Smooth muscle cell (in vitro differentiated cells): ENCODE measurements at regions not wholly inside any gene's neighbourhood (a gene's known extent, or its start where the extent isn't known, plus 50 kb on each side); places are given as distances from the start of the nearest gene placed in this dataset.

Experiments used
- DNase-seq: peaks from one replicate; lab custom pipeline; 2025; ENCODE audit not compliant: unreplicated experiment; lab: John Stamatoyannopoulos, UW
- H2AFZ ChIP-seq: fragments of 200-600 bp; sonication (generic); 2 replicates; pipeline ENCODE4 v1.6.0; 2016; ENCODE audit warnings: antibody characterized with exemption, low read depth, mild to moderate bottlenecking
- H3F3A ChIP-seq: fragments of 200-600 bp; sonication (generic); 2 replicates; pipeline ENCODE4 v1.6.0; 2017; ENCODE audit warnings: antibody characterized with exemption, low read depth
- H3K27ac ChIP-seq: fragments of 200-600 bp; sonication (generic); 2 replicates; pipeline ENCODE4 v1.5.1; 2016; ENCODE audit warnings: low read depth, mild to moderate bottlenecking
- H3K27me3 ChIP-seq: fragments of 200-600 bp; sonication (generic); 2 replicates; pipeline ENCODE4 v1.6.1; 2016; ENCODE audit warnings: low read depth, mild to moderate bottlenecking
- H3K36me3 ChIP-seq: fragments of 200-600 bp; sonication (generic); 2 replicates; pipeline ENCODE4 v1.5.1; 2016; ENCODE audit warnings: low read depth
- H3K4me1 ChIP-seq: fragments of 200-600 bp; sonication (generic); 2 replicates; pipeline ENCODE4 v1.5.1; 2016; ENCODE audit warnings: low read depth
- H3K4me2 ChIP-seq: fragments of 200-600 bp; sonication (generic); 2 replicates; pipeline ENCODE4 v1.6.0; 2016; ENCODE audit warnings: mild to moderate bottlenecking
- H3K4me3 ChIP-seq: fragments of 200-600 bp; sonication (generic); 2 replicates; pipeline ENCODE4 v1.5.1; 2016; ENCODE audit warnings: mild to moderate bottlenecking
- H3K79me2 ChIP-seq: fragments of 200-600 bp; sonication (generic); 2 replicates; pipeline ENCODE4 v1.6.0; 2016; ENCODE audit warnings: low read depth, mild to moderate bottlenecking
- H3K9ac ChIP-seq: fragments of 200-600 bp; sonication (generic); 2 replicates; pipeline ENCODE4 v1.6.0; 2016; ENCODE audit warnings: low read depth
- H3K9me3 ChIP-seq: fragments of 200-600 bp; sonication (generic); replicated peaks from 2 replicates; pipeline ENCODE4 v1.5.1; 2016; ENCODE audit warnings: low read depth
- H4K20me1 ChIP-seq: fragments of 200-600 bp; sonication (generic); 2 replicates; pipeline ENCODE4 v1.6.0; 2016; ENCODE audit warnings: low read depth
- WGBS: methylation state at CpG from one replicate; pipeline ENCODE4 v1.1.7; 2016; ENCODE audit warnings: low lambda C conversion rate; 5-methylcytosine and 5-hydroxymethylcytosine counted together
- TF ChIP-seq, protein P1 (sequence below): fragments of 200-600 bp; sonication (generic); IDR thresholded peaks from 2 replicates; pipeline ENCODE4 v1.5.1; 2017; ENCODE audit warnings: borderline replicate concordance, mild to moderate bottlenecking, antibody characterized with exemption; ENCODE audit not compliant: insufficient read depth, poor library complexity, severe bottlenecking

DNA sequence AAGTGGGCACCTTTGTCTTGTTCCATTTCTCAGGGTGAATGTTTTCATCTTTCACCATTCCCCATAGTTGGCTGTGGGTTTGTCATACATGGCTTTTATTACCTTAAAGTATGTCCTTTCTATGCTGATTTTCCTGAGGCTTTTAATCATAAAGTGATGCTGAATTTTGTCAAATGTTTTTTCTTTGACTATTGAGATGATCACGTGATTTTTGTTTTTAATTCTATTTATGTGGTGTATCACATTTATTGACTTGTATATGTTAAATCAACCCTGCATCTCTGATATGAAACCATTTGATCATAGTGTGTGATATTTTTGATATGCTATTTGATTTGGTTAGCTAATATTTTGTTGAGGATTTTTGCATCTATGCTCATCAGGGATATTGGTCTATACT lies 216.4 kb upstream of the FAT3 start:
- no peak overlapping the region for H3K9ac ChIP-seq
- TF ChIP-seq, protein P1, sequence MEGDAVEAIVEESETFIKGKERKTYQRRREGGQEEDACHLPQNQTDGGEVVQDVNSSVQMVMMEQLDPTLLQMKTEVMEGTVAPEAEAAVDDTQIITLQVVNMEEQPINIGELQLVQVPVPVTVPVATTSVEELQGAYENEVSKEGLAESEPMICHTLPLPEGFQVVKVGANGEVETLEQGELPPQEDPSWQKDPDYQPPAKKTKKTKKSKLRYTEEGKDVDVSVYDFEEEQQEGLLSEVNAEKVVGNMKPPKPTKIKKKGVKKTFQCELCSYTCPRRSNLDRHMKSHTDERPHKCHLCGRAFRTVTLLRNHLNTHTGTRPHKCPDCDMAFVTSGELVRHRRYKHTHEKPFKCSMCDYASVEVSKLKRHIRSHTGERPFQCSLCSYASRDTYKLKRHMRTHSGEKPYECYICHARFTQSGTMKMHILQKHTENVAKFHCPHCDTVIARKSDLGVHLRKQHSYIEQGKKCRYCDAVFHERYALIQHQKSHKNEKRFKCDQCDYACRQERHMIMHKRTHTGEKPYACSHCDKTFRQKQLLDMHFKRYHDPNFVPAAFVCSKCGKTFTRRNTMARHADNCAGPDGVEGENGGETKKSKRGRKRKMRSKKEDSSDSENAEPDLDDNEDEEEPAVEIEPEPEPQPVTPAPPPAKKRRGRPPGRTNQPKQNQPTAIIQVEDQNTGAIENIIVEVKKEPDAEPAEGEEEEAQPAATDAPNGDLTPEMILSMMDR = no peak
- no peak for DNase-seq
- H3K4me2 ChIP-seq = no peak overlapping the region
- H3K27ac ChIP-seq = no peak overlapping the region
- H2AFZ ChIP-seq = no peak overlapping the region
- no peaks in the 10 kb centered on the region for H3K79me2 ChIP-seq
- no peaks in the 10 kb centered on the region for H3K36me3 ChIP-seq
- 85% methylated on average over 1 of the region's 1 CpG for WGBS
- no peak overlapping the region for H3K4me3 ChIP-seq
- H3K9me3 ChIP-seq = no peaks in the 10 kb centered on the region
- H3K4me1 ChIP-seq = no peaks in the 10 kb centered on the region
- no peaks in the 10 kb centered on the region for H4K20me1 ChIP-seq
- no peaks in the 10 kb centered on the region for H3F3A ChIP-seq
- no peaks in the 10 kb centered on the region for H3K27me3 ChIP-seq

DNA sequence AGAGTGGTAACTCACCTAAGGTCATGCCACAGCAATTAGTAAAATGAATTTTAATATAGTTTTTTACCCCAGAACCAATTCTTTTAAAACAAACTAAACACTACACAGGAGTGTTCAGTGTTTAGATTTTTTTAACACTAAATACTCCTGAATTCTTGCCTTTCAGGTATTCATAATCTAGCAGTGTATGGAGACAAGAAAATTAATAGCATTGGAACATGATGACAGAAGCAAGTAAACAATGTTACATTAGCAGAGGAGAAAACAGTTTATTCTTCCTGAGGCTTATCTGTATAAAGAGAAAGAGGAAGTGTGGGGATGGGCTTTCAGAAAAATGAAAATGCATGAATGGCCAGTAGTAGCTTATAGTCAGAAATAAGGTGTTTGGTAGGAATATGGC lies 222.1 kb upstream of the FAT3 start:
- no peak overlapping the region for H3K4me2 ChIP-seq
- no peak overlapping the region for H3K27ac ChIP-seq
- no peaks in the 10 kb centered on the region for H3F3A ChIP-seq
- H3K79me2 ChIP-seq = no peaks in the 10 kb centered on the region
- H3K27me3 ChIP-seq = no peaks in the 10 kb centered on the region
- no peaks in the 10 kb centered on the region for H3K4me1 ChIP-seq
- no peak for DNase-seq
- H3K9ac ChIP-seq = no peak overlapping the region
- H3K36me3 ChIP-seq = no peaks in the 10 kb centered on the region
- H2AFZ ChIP-seq = no peak overlapping the region
- no peak overlapping the region for H3K4me3 ChIP-seq
- TF ChIP-seq, protein P1 = no peak
- H3K9me3 ChIP-seq = no peaks in the 10 kb centered on the region
- H4K20me1 ChIP-seq = no peaks in the 10 kb centered on the region

DNA sequence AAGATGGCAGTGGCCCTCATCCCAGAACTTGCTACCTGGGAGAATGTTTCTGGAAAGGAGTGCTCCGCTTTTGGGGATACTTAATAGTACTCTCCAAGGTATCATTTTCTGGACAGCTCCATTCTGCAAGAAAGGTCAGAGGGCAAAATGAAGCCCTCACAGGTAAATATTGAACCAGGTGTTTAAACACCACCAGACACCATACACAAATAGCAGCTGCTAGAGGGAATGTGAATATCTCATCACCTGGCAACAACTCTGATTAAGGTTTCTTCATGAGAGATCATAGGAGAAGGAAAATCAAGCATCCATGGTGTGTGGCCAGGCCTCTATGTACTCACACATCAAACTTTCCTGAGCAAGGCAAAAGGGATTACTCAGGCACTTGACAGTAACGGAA lies 226.1 kb upstream of the FAT3 start:
- TF ChIP-seq, protein P1 = no peak
- 89% methylated on average over 2 of the region's 2 CpGs for WGBS

DNA sequence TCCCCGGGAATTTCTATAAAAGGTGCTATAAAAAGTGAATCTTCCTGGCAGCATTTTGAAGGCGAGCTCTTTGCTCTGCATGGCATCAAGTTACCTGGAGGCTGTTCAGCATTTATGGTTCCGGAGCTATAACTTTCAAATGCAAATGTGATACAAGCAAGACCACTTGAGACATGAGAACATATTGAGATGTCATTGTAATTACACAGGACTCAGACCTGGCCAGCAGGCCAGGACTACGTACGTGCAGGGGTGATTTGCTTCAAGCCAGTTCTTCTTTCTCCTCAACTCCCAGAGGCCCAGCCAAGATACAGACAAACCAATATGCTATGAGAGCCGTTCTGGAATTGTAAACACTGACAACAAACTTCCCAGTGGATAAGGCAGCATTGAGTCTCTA lies 227.4 kb upstream of the FAT3 start:
- DNase-seq = no peak
- Histone ChIP-seq H3K79me2 (no peaks in the 10 kb centered on the region), H4K20me1 (no peaks in the 10 kb centered on the region), H2AFZ (no peak overlapping the region), H3K9me3 (no peaks in the 10 kb centered on the region), H3K36me3 (no peaks in the 10 kb centered on the region), H3F3A (no peaks in the 10 kb centered on the region), H3K4me3 (no peak overlapping the region), H3K4me1 (no peaks in the 10 kb centered on the region), H3K4me2 (no peak overlapping the region), H3K27ac (no peak overlapping the region), H3K27me3 (no peaks in the 10 kb centered on the region), H3K9ac (no peak overlapping the region)
- 66% methylated on average over 6 of the region's 6 CpGs for WGBS
- TF ChIP-seq, protein P1 = no peak

More for the DNA sequence above, 226.1 kb upstream of the FAT3 start:
- Histone ChIP-seq H3K4me1 (no peaks in the 10 kb centered on the region), H3K4me2 (no peak overlapping the region), H3K36me3 (no peaks in the 10 kb centered on the region), H3K79me2 (no peaks in the 10 kb centered on the region), H3K9me3 (no peaks in the 10 kb centered on the region), H3K9ac (no peak overlapping the region), H3K4me3 (no peak overlapping the region), H4K20me1 (no peaks in the 10 kb centered on the region), H3K27me3 (no peaks in the 10 kb centered on the region), H2AFZ (no peak overlapping the region), H3K27ac (no peak overlapping the region), H3F3A (no peaks in the 10 kb centered on the region)
- DNase-seq = no peak
